CD4-positive, alpha-beta T cell treated with Interleukin-6 for 4 hours (primary cell): ENCODE measurements at regions not wholly inside any gene's neighbourhood (a gene's known extent, or its start where the extent isn't known, plus 50 kb on each side); places are given as distances from the start of the nearest gene placed in this dataset.
"Not testable (repeated sequence)": the region's sequence is repeated elsewhere in the genome, so short reads cannot be mapped to it uniquely, and the experiment has no call there.

Source experiments
- DNase-seq: peaks from one replicate; pipeline ENCODE4 v3.0.0-alpha.2; 2020; ENCODE audit warnings: mixed read lengths

DNA sequence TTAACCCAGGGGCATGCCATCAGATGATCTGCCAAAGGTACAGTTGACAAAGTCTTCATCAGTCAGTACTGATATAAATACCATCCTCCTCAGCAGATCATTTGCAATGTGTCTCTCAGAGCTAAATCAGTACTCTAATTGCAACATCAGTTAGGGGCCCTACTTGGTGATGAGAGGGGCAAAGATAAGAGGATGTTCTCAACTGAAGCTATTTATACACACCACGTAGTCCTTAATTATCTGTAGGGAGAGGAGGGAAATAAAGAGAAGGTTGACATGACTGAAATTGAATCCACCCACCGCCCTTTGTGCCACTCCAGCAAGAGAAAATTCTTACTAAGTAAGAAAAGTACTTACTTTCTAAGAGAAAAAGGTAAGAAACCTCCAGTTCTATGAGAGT is 157.8 kb upstream of the NUDT4 start:
- DNase-seq = no peak

DNA sequence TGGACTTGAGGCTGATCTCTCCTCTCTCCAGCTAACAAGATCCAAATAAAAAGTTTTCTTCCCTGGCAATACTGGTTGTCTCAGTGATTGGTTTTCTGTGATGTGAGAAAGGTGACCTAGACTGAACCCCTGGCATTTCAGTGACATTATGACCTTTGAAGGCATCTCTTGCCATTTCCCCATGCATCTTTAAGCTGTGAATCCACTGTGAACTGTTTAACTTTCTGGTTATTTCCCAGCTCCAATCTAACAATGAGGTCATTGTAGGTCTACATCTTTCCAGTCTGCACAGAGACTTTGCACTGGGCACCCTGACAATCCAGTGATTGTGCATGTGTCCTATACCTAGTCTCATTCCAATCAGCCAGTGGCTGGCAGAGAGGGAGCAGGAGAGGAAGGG is 155.9 kb upstream of the NUDT4 start:
- no peak for DNase-seq

DNA sequence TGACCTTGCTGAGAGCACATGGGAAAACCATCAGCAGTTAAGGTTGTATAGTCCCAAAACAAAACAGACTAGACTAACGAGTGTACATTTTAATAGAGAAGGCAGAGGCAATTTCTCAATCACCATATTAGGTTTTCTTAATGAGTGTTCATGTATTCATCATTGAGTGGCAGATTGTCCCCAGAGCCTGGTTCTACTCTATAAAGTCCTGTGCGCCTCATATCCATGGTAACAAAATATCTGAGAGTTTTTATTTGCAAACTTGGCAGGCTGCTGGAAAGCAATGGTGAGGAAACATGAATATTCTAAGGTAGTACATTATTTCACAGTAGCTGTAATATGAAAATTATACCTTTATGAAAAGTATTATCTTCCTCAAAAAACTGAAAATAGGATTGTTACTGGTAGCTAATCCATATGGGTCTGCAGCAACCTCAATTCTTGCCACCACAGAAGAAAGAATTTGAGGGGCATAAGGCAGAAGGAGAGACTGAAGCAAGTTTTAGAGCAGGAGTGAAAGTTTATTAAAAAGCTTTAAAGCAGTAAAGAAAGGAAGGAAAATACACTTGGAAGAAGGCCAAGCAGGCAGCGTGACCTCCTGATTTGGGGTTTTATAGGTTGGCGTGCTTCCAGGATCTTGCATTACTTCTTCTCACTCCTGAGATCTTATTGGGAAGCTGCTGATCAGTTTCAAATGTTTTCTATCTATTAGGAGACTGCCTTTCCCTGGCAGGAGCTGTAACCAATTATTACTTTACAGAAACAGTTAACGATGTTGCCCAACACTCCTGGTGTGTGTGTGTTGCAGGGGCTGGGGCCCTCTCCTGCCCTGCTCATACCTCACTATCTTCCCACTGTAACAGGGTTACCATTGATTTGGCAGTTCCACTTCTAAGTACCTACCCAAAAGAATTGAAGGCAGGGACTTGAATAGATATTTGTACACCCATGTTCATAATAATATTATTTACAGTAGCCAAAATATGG is 154.0 kb upstream of the NUDT4 start:
- no peak for DNase-seq

DNA sequence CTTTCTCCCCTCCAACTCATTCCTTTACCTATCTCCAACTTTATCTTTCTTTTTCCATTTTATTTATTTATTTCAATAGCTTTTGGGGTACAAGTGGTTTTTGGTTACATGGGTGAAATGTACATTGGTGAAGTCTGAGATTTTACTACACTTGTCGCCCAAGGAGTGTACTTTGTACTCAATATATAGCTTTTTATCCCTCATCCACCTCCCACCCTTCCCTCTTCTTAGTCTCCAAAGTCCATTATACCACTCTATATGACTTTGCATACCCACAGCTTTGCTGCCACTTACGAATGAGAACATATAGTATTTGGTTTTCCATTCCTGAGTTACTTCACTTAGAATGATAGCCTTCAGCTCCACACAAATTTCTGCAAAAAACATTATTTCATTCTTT is 152.6 kb upstream of the NUDT4 start:
- DNase-seq = no peak

GRCh38 chr12:93226361-93226760 is 151.4 kb upstream of the NUDT4 start:
- DNase-seq = no peak

DNA sequence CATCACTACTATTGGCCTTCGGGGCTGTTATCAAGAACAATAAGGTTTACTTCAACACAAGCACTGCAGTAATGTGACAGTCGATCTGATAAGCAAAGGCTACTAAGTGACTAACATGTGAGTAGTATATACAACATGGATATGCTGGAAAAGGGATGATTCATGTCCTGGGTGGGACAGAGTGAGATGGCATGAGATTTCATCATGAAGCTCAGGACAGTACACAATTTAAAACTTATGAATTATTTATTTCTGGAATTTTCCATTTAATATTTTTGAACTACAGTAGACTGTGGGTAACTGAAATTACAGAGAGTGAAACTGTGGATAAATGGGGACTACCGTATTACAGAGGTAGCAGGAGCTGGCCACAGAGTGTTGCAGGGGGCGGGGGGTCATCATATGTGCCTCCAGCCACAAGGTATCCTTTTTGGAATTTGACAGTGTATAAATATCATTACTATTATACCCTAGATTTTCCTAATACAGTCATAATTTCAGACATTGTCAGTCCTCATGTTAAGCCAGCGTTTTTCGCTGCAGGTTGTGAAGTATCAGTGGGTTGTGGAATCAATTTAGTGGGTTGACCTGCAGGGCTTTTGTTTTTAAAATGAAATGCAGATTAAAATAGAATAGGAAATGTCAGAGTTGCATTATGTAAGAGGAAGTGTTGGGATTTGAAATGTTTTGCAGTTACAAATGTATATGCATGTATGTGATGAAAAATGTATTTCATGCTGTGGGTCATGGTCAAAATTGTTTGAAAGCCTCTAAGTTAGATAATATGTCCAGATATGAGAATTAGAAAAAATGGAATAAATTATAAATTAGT is 148.0 kb upstream of the NUDT4 start:
- no peak for DNase-seq

GRCh38 chr12:93230326-93230720 is 147.4 kb upstream of the NUDT4 start:
- DNase-seq = no peak

DNA sequence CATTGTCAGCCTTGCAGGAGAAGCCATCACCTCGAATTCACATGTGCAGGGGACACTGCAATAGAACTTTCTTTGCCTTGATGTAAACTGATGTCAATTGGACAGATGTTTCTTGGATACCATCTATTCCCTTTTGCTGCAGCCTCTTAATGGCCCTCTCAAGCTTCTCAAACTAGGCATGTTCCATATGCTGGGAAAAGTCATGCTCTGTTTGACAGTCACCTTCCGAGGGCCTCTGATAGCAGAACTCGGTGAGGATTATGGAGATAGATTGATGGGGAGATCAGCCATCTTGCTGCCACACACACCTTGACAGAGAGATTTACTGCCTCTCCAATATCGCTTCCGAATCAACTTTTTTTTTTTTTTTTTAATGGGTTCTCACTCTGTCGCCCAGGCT is 145.8 kb upstream of the NUDT4 start:
- no peak for DNase-seq

DNA sequence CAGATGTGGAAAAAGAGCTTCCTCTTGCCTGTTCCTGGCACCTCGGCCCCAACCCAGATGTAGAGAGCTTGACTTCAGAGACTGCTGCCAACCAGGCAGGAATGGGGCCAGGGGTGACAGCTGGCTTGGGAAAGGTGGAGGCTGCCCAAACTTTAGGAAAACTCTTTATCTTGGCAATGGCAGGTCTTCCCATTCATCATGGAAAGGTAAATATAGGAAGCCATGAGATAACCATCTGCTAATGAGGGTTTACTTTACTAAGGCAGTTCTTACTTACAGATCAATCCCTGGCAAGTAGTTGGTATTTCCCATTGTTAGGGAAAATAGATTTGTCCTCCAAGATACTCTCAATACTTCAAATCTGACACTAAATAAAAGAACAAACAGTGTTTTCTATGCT is 143.1 kb upstream of the NUDT4 start:
- DNase-seq = no peak

- no peak for DNase-seq
Measured at GRCh38 chr12:93235881-93236280, 141.8 kb upstream of the NUDT4 start.

DNA sequence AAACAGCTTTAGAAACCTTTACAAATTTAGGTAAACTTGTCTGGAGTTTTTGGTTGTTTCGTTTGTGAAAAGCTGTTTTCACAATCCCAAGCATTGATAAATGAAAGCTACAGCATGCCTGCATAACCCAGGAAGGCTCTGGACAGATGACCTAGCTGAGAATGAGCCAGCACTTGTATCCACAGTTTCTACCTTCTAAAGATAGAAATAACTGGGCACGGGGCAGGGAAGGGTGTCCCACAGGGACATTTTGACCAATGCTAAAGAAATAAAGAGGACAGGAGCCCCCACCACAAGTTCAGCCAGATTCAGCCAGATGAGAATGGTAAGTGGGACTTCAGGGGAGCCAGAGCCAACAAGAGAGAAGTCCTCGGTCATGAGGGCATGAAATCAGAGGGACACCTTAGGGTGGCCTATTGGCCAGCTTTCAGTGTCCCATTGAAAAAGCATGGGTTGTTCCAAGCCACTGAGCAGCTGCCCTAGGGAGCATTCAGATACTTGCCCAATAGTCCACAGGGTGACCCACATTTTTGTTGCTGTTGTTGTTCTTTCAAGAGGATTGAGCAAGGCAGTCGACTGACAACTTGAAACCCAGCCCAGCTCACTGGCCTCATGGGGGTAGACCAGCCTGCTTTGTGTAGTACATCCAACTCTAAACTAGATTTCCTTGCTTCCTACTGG is 140.3 kb upstream of the NUDT4 start:
- DNase-seq = no peak

DNA sequence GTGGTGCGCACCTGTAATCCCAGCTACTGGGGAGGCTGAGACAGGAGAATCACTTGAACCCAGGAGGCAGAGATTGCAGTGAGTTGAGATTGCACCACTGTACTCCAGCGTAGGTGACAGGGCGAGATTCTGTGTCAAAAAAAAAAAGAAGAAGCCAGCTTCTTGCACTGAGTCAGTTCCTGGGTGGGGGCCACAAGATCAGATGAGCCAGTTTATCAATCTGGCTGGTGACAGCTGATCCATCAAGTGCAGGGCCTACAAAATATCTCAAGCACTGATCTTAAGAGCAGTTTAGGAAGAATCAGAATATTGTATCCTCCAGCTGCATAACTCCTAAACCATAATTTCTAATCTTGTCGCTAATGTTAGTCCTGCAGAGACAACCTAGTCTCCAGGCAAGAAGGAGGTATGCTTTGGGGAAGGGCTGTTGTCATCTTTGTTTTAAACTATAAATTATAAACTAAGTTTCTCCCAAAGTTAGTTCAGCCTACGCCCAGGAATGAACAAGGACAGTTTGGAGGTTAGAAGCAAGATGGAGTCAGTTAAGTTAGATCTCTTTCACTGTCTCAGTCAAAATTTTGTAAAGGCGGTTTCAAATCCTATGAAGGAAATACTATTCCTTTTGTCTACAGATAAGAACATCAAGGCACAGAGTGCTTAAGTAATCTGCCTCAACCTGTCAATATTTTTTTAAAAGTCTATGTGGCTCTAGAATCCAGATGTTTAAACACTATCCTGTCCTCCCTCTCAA is 139.0 kb upstream of the NUDT4 start:
- not testable (repeated sequence) for DNase-seq

DNA sequence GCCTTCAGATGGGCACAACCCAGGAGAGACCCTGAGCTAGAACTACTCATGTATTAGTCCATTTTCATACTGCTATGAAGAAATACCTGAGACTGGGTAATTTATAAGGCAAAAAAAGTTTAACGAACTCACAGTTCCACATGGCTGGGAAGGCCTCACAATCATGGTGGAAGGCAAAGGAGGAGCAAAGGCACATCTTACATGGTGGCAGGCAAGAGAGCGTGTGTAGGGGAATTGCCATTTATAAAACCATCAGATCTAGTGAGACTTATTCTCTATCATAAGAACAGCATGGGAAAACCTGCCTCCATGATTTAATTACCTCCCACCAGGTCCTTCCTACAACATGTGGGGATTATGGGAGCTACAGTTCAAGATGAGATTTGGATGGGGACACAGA is 137.9 kb upstream of the NUDT4 start:
- DNase-seq = not testable (repeated sequence)

GRCh38 chr12:93242154-93242972 is 135.4 kb upstream of the NUDT4 start:
- no peak for DNase-seq

DNA sequence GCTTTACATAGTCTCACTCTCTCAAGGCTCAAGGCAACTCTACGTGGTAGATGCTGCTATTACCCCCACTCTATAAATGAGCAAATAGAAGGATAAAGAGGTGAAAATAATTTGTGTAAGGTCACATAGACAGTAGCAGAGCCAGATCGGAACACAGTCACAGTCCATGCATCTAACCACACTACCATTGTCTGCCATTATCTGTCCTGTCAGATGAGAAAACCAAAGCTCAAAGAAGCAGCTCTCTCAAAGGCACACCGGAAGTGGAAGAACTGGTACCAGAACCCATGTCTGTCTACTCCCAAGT is 134.4 kb upstream of the NUDT4 start:
- DNase-seq = no peak

- DNase-seq = peak; percentile 40
Measured at GRCh38 chr12:93243689-93244513, 133.8 kb upstream of the NUDT4 start.

- no peak for DNase-seq
Measured at GRCh38 chr12:93244514-93245077, 133.1 kb upstream of the NUDT4 start.

DNA sequence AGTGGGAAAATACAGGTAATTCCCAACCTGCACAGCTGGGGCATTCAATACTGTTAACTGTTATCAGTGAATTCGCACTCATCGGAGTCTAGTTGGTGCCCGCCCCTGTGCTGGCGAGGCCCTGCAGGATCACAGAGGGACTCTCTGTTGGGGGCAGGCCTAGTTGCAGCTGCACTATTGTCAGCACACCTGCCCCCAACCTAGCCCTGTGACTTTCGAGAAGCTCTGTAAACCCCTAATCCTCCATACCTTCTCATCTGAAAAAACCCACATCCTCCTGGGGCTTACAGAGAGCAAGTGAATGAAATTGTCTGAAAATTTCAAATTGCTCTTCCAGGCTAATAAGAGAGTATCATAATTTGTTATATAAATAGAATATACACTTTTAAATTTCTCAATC is 132.2 kb upstream of the NUDT4 start:
- DNase-seq = peak; percentile 54

DNA sequence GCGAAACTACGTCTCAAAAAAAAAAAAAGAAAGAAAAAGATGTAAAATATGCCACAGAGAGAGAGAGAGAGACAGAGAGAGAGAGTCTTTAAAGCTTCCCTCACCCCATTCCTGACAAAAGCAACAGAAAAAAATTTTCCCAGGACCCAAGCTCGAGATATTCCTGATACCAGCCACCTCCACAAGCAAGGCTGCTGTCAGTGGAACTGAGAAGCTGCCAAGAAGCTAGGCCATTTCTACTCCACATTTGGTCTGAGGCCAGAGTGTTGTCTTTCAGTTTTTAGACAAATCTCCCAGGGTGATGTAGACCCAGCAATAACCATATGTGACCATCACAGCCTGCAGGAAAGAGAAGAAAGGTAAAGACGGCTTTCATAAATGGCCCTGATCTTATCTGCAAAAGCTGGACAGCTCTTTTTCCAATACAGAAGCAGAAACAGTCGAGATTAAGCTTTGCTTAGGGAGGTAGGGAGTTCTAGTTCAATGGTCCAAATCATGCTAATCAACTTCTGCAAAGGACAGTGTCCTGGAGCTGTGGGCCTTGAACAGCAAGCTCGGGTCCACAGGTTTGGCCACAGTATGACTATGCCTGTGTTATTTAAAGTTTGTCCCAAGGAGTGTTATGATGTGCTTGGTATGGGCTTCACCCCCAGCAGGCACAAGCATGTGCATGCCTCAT is 130.3 kb upstream of the NUDT4 start:
- DNase-seq = no peak

DNA sequence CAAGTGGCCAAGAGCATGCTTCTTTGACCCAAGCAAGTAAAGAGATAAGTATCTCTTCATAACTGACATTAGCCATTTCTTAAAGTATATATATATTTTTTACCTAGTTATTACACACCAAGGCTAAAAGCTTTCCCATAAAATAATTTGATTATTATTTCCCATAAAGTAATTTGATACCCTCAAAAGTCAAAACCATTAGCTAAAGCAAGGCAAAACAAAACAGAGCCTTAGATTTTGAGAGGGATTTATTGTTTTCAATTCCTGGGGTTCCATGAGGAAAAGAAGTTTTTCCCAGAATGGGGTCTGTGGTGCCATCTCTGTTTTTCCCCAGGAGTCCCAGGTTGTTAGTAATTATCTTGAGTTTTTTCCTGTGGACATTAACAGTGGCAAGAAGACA is 125.5 kb upstream of the NUDT4 start:
- no peak for DNase-seq
